Caco-2 (cell line): ENCODE measurements at regions not wholly inside any gene's neighbourhood (a gene's known extent, or its start where the extent isn't known, plus 50 kb on each side); places are given as distances from the start of the nearest gene placed in this dataset.

Experiments
- BruUV-seq: library from RNA; stranded (reverse); fragments of 400-500 nt; replicated peaks from 2 replicates; lab custom pipeline; 2021; lab: Mats Ljungman, UMichigan
- CTCF ChIA-PET: fragments of 300-600 bp; sonication (Branson Sonifier 250); formaldehyde crosslinking; loops from one replicate; lab custom pipeline; 2022; ENCODE audit warnings: antibody characterized with exemption; lab: Charles Lee
- POLR2A ChIA-PET: fragments of 300-600 bp; sonication (Branson Sonifier 250); formaldehyde crosslinking; loops from one replicate; lab custom pipeline; 2022; ENCODE audit warnings: antibody characterized with exemption; lab: Charles Lee
- DNase-seq, 2 experiments: peaks; one replicate each; pipeline versions ENCODE4 v3.0.0 to v3.0.0-alpha.2; 2020 to 2022
- H3K27me3 ChIP-seq: replicated peaks from 2 replicates; pipeline ENCODE4 v1.6.0; 2011; ENCODE audit warnings: low read length; ENCODE audit not compliant: control insufficient read depth, insufficient read depth
- H3K36me3 ChIP-seq: 2 replicates; pipeline ENCODE4 v1.5.1; 2011; ENCODE audit warnings: low read length; ENCODE audit not compliant: control insufficient read depth, insufficient read depth
- H3K4me1 ChIP-seq: fragments of 250-450 bp; sonication (Bioruptor Pico); 2 replicates; pipeline ENCODE4 v1.5.1; 2020; ENCODE audit warnings: mild to moderate bottlenecking
- H3K4me3 ChIP-seq: 2 replicates; pipeline ENCODE4 v1.5.1; 2011; ENCODE audit warnings: low read depth, mild to moderate bottlenecking, control low read depth, low read length
- H3K9me3 ChIP-seq: fragments of 250-450 bp; sonication (Bioruptor Pico); 2 replicates; pipeline ENCODE4 v1.5.1; 2020; ENCODE audit warnings: mild to moderate bottlenecking, moderate library complexity
- H3K27ac Mint-ChIP-seq: one replicate; pipeline ENCODE4 v1.8.0; 2022; ENCODE audit warnings: mixed read lengths; ENCODE audit not compliant: unreplicated experiment
- H3K27me3 Mint-ChIP-seq: one replicate; pipeline ENCODE4 v1.8.0; 2022; ENCODE audit warnings: mixed read lengths; ENCODE audit not compliant: insufficient read depth, unreplicated experiment
- H3K36me3 Mint-ChIP-seq: one replicate; pipeline ENCODE4 v1.8.0; 2022; ENCODE audit warnings: mild to moderate bottlenecking, mixed read lengths; ENCODE audit not compliant: insufficient read depth, unreplicated experiment
- H3K4me1 Mint-ChIP-seq: one replicate; pipeline ENCODE4 v1.8.0; 2022; ENCODE audit warnings: low read depth, mixed read lengths; ENCODE audit not compliant: unreplicated experiment
- H3K4me3 Mint-ChIP-seq: one replicate; pipeline ENCODE4 v1.8.0; 2022; ENCODE audit warnings: mild to moderate bottlenecking, moderate library complexity, mixed read lengths; ENCODE audit not compliant: unreplicated experiment
- H3K9me3 Mint-ChIP-seq: one replicate; pipeline ENCODE4 v1.8.0; 2022; ENCODE audit warnings: mixed read lengths; ENCODE audit not compliant: unreplicated experiment
- intact Hi-C: fragments of 100-400 bp; cut with micrococcal nuclease; formaldehyde crosslinking; loops from one replicate; pipeline ENCODE4 v1.10.0; 2022; ENCODE audit not compliant: unreplicated experiment
- TF ChIP-seq, protein P1 (sequence below), 2 experiments: fragments of 200-600 bp in 1 of 2; IDR thresholded peaks; 1 replicate in 1 of 2; 2 replicates in 1 of 2; pipeline versions ENCODE4 v1.5.1 to v1.8.0; 2011 to 2022; ENCODE audit warnings: antibody characterized with exemption in 1 of 2, control low read depth in 1 of 2, inconsistent platforms in 1 of 2, low read depth in 1 of 2, low read length in 1 of 2, mild to moderate bottlenecking in 1 of 2, moderate library complexity in 1 of 2; ENCODE audit not compliant: insufficient read depth in 1 of 2, severe bottlenecking in 1 of 2, unreplicated experiment in 1 of 2

DNA sequence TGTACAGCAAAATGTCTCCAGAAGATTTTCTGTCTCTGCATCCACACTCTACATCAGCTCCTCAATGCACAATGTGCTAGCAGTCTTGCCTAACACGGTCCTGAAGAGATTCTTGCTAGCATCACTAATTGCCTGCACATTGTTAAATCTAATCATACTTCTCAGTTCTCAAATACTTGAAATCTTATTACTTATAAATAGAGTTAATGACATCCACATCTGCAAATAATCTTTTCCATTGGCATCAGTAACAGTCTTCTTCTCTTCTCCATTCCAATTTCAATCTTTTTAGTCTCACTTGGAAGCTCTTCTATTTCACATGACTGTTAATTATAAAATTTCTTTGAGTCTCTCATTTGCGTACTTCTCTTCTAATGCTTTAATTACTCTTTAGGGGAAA is 630.5 kb upstream of the SLITRK6 start:
- BruUV-seq = no TSS peak

DNA sequence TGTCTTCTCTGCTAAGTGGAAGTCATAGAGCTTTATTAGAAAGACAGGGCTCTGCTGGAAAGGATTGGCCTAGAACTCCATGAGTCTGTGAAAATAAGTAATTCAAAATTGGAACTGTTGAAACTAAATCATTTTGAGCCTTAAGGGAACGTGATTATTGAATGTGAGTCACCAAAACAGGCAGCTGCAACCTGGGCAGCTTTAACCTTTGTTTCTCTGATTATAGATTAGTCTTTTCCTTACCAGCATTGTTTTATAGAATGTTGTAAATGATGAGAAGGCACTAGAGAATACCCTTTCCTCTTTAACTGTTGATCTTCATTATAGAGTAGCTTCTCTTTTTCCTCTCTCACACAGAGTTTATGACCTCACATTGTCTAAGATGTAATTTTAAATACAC is 638.8 kb upstream of the SLITRK6 start:
- intact Hi-C loops = no loop called here
- Histone ChIP-seq H3K4me1 (no peaks in the 10 kb centered on the region), H3K36me3 (no peaks in the 10 kb centered on the region), H3K9me3 (no peaks in the 10 kb centered on the region), H3K4me3 (no peak overlapping the region), H3K27me3 (no peaks in the 10 kb centered on the region)
- no TSS peak for BruUV-seq
- TF ChIP-seq, protein P1, sequence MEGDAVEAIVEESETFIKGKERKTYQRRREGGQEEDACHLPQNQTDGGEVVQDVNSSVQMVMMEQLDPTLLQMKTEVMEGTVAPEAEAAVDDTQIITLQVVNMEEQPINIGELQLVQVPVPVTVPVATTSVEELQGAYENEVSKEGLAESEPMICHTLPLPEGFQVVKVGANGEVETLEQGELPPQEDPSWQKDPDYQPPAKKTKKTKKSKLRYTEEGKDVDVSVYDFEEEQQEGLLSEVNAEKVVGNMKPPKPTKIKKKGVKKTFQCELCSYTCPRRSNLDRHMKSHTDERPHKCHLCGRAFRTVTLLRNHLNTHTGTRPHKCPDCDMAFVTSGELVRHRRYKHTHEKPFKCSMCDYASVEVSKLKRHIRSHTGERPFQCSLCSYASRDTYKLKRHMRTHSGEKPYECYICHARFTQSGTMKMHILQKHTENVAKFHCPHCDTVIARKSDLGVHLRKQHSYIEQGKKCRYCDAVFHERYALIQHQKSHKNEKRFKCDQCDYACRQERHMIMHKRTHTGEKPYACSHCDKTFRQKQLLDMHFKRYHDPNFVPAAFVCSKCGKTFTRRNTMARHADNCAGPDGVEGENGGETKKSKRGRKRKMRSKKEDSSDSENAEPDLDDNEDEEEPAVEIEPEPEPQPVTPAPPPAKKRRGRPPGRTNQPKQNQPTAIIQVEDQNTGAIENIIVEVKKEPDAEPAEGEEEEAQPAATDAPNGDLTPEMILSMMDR (IDR thresholded peaks at IDR 0.05; ENCODE audit: insufficient read depth in 1 of 2, low read depth in 1 of 2, low read length in 1 of 2, severe bottlenecking in 1 of 2, unreplicated experiment in 1 of 2) = no peak
- CTCF ChIA-PET = no interaction called here
- H3K27ac Mint-ChIP-seq = no peak overlapping the region
- H3K9me3 Mint-ChIP-seq = peaks cover 18% of the 10 kb centered on the region
- POLR2A ChIA-PET = no interaction called here
- no peaks in the 10 kb centered on the region for H3K36me3 Mint-ChIP-seq
- H3K4me3 Mint-ChIP-seq = no peak overlapping the region
- no peaks in the 10 kb centered on the region for H3K27me3 Mint-ChIP-seq
- no peak for DNase-seq
- no peaks in the 10 kb centered on the region for H3K4me1 Mint-ChIP-seq

More for the DNA sequence above, 630.5 kb upstream of the SLITRK6 start:
- intact Hi-C loops = no loop called here
- Histone ChIP-seq H3K36me3 (no peaks in the 10 kb centered on the region), H3K27me3 (no peaks in the 10 kb centered on the region), H3K4me1 (no peaks in the 10 kb centered on the region), H3K4me3 (no peak overlapping the region), H3K9me3 (no peaks in the 10 kb centered on the region)
- H3K27ac Mint-ChIP-seq = no peak overlapping the region
- TF ChIP-seq, protein P1 (IDR thresholded peaks at IDR 0.05; ENCODE audit: insufficient read depth in 1 of 2, low read depth in 1 of 2, low read length in 1 of 2, severe bottlenecking in 1 of 2, unreplicated experiment in 1 of 2) = no peak
- H3K4me3 Mint-ChIP-seq = no peak overlapping the region
- peaks cover 12% of the 10 kb centered on the region for H3K9me3 Mint-ChIP-seq
- no peaks in the 10 kb centered on the region for H3K4me1 Mint-ChIP-seq
- POLR2A ChIA-PET = no interaction called here
- no peak for DNase-seq
- no peaks in the 10 kb centered on the region for H3K36me3 Mint-ChIP-seq
- no peaks in the 10 kb centered on the region for H3K27me3 Mint-ChIP-seq
- CTCF ChIA-PET = no interaction called here

DNA sequence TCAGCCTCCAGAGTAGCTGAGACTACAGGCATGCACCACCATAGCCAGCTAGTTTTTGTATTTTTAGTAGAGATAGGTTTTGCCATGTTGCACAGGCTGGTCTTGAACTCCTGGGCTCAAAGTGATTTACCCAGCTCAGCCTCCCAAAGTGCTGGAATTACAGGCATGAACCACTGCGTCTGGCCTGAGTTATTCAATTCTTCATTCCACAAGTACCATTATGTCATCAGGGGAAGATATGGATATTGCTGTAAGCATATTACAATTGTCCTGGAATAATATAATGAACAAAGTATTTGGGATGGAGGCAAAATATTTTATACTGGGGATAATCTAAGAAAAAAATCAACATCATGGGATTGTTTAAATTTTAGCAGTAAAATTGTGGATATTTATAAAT is 646.0 kb upstream of the SLITRK6 start:
- intact Hi-C loops = loop anchor here (5.0 kb wide), 1 partner anchor 473 kb away; no protein-coding TSS in a partner anchor
- Mint-ChIP-seq H3K27ac (no peak overlapping the region), H3K36me3 (no peaks in the 10 kb centered on the region), H3K27me3 (no peaks in the 10 kb centered on the region), H3K9me3 (no peaks in the 10 kb centered on the region), H3K4me3 (no peak overlapping the region), H3K4me1 (no peaks in the 10 kb centered on the region)
- Histone ChIP-seq H3K4me3 (no peak overlapping the region), H3K9me3 (no peaks in the 10 kb centered on the region), H3K36me3 (no peaks in the 10 kb centered on the region), H3K4me1 (no peaks in the 10 kb centered on the region), H3K27me3 (no peaks in the 10 kb centered on the region)
- CTCF ChIA-PET = no interaction called here
- no peak for DNase-seq
- POLR2A ChIA-PET = no interaction called here
- no TSS peak for BruUV-seq
- TF ChIP-seq, protein P1 (IDR thresholded peaks at IDR 0.05; ENCODE audit: insufficient read depth in 1 of 2, low read depth in 1 of 2, low read length in 1 of 2, severe bottlenecking in 1 of 2, unreplicated experiment in 1 of 2) = no peak
